Left lung (tissue), 4 donors: ENCODE measurements at regions not wholly inside any gene's neighbourhood (a gene's known extent, or its start where the extent isn't known, plus 50 kb on each side); places are given as distances from the start of the nearest gene placed in this dataset.

Experiments used
- ATAC-seq: fragments of 200-7000 bp; cut with Tn5 transposase; one replicate; pipeline ENCODE4 v1.9.1; 2020; ENCODE audit warnings: moderate library complexity
- DNase-seq, 4 donors: peaks; one replicate each; pipeline ENCODE4 v3.0.0-alpha.2; 2013 to 2020
- H3K27ac ChIP-seq, 2 donors: fragments of 200-600 bp; sonication (generic) in 1 of 2; one replicate each; pipeline versions ENCODE4 v1.5.0 to v1.8.0; 2020 to 2021
- H3K27me3 ChIP-seq, 2 donors: fragments of 200-600 bp; sonication (generic) in 1 of 2; one replicate each; pipeline versions ENCODE4 v1.5.0 to v1.8.0; 2020 to 2021
- H3K36me3 ChIP-seq, 2 donors: fragments of 200-600 bp; sonication (generic) in 1 of 2; one replicate each; pipeline versions ENCODE4 v1.5.0 to v1.8.0; 2020 to 2021
- H3K4me1 ChIP-seq, 2 donors: fragments of 200-600 bp; one replicate each; pipeline ENCODE4 v1.8.0; 2021
- H3K4me3 ChIP-seq, 2 donors: fragments of 200-600 bp; sonication (generic) in 1 of 2; one replicate each; pipeline versions ENCODE4 v1.5.0 to v1.8.0; 2020 to 2021; ENCODE audit warnings: mild to moderate bottlenecking in 1 of 2
- H3K9me3 ChIP-seq, 2 donors: fragments of 200-600 bp; sonication (generic) in 1 of 2; one replicate each; pipeline versions ENCODE4 v1.5.0 to v1.8.0; 2020 to 2021
- CTCF ChIP-seq, 2 donors: fragments of 200-600 bp; sonication (generic) in 1 of 2; IDR thresholded peaks; one replicate each; pipeline versions ENCODE4 v1.5.0 to v1.8.0; 2021; ENCODE audit warnings: antibody characterized with exemption in 2 of 2
- intact Hi-C, 2 donors: fragments of 100-400 bp; cut with DNase I; formaldehyde crosslinking; loops; one replicate each; pipeline versions ENCODE4 v1.11.2 to v1.14.2; 2022
- donor health status: DM: no; HTN: yes; CAD: no.
- donor health status: DM: no; HTN: no; CAD: no.

GRCh38 chr18:47752796-47753645 is 177.4 kb downstream of the SMAD2 start:
- Histone ChIP-seq H3K4me1 (peaks cover 0 to 8% of the 10 kb centered on the region in 2 donors), H3K36me3 (no peaks in the 10 kb centered on the region), H3K9me3 (no peaks in the 10 kb centered on the region), H3K27me3 (peaks cover 0 to 27% of the 10 kb centered on the region in 2 donors), H3K27ac (no peak overlapping the region), H3K4me3 (no peak overlapping the region)
- TF ChIP-seq CTCF (IDR thresholded peaks at IDR 0.05) = no peak
- no peak for DNase-seq
- ATAC-seq = no peak
- intact Hi-C loops = no loop called here

GRCh38 chr18:47750889-47751423 is 179.5 kb downstream of the SMAD2 start:
- no peak overlapping the region for H3K27ac ChIP-seq

GRCh38 chr18:47749600-47749973 is 180.9 kb downstream of the SMAD2 start:
- no peak for ATAC-seq
- Histone ChIP-seq H3K9me3 (no peaks in the 10 kb centered on the region), H3K4me1 (peaks cover 0 to 8% of the 10 kb centered on the region in 2 donors), H3K27me3 (peaks cover 0 to 24% of the 10 kb centered on the region in 2 donors), H3K4me3 (no peak overlapping the region), H3K27ac (no peak overlapping the region), H3K36me3 (no peaks in the 10 kb centered on the region)
- intact Hi-C loops = loop anchor here in 1 of 2 donors (5.0 to 10.0 kb wide), 2 partner anchors 155 to 532 kb away; no protein-coding TSS in a partner anchor
- TF ChIP-seq CTCF (IDR thresholded peaks at IDR 0.05) = no peak
- DNase-seq = no peak

More at GRCh38 chr18:47750889-47751423, 179.5 kb downstream of the SMAD2 start:
- intact Hi-C loops = no loop called here
- TF ChIP-seq CTCF (IDR thresholded peaks at IDR 0.05) = no peak
- no peak for ATAC-seq
- peaks cover 0 to 8% of the 10 kb centered on the region in 2 donors for H3K4me1 ChIP-seq
- H3K27me3 ChIP-seq = peaks cover 0 to 33% of the 10 kb centered on the region in 2 donors
- DNase-seq = no peak
- H3K36me3 ChIP-seq = no peaks in the 10 kb centered on the region
- no peaks in the 10 kb centered on the region for H3K9me3 ChIP-seq
- H3K4me3 ChIP-seq = no peak overlapping the region

GRCh38 chr18:47748847-47749599 is 181.4 kb downstream of the SMAD2 start:
- intact Hi-C loops = loop anchor here in 1 of 2 donors (5.0 to 10.0 kb wide), 2 partner anchors 154 to 532 kb away; no protein-coding TSS in a partner anchor

More at GRCh38 chr18:47748847-47749599, 181.4 kb downstream of the SMAD2 start:
- H3K9me3 ChIP-seq = no peaks in the 10 kb centered on the region
- peaks cover 0 to 20% of the 10 kb centered on the region in 2 donors for H3K27me3 ChIP-seq
- no peaks in the 10 kb centered on the region for H3K36me3 ChIP-seq
- DNase-seq (peak; percentile 74 to 98 (median 85)), ATAC-seq (peak; percentile 100)
- peak; percentile 100 for TF ChIP-seq CTCF (IDR thresholded peaks at IDR 0.05)
- H3K4me3 ChIP-seq = peak overlapping the region in 1 of 2 donors; percentile 15
- H3K4me1 ChIP-seq = peaks cover 0 to 8% of the 10 kb centered on the region in 2 donors
- no peak overlapping the region for H3K27ac ChIP-seq
